Pons (tissue), 1 donor: ENCODE measurements at regions not wholly inside any gene's neighbourhood (a gene's known extent, or its start where the extent isn't known, plus 50 kb on each side); places are given as distances from the start of the nearest gene placed in this dataset.
"Not testable (repeated sequence)": the region's sequence is repeated elsewhere in the genome, so short reads cannot be mapped to it uniquely, and the experiment has no call there.

Experiments
- DNase-seq: peaks from one replicate; pipeline ENCODE4 v3.0.0-alpha.2; 2016; ENCODE audit warnings: low spot score

- DNase-seq = no peak
Observed at GRCh38 chrY:26638063-26638462, 1016.1 kb downstream of the CDY1 start.

- DNase-seq = not testable (repeated sequence)
Observed at GRCh38 chrY:26645856-26646255, 1023.9 kb downstream of the CDY1 start.

- DNase-seq = not testable (repeated sequence)
Observed at GRCh38 chrY:26648240-26648639, 1026.3 kb downstream of the CDY1 start.

- not testable (repeated sequence) for DNase-seq
Observed at GRCh38 chrY:26664245-26664644, 1042.3 kb downstream of the CDY1 start.

GRCh38 chrY:26666691-26667090 is 1044.8 kb downstream of the CDY1 start:
- DNase-seq = not testable (repeated sequence)

GRCh38 chrY:26669243-26669642 is 1047.3 kb downstream of the CDY1 start:
- not testable (repeated sequence) for DNase-seq

GRCh38 chrY:26670360-26670871 is 1048.5 kb downstream of the CDY1 start:
- peak; percentile 46 for DNase-seq

- DNase-seq = peak; percentile 70
Observed at GRCh38 chrY:26670881-26671879, 1049.3 kb downstream of the CDY1 start.
